GM23338 (cell line): ENCODE measurements at regions not wholly inside any gene's neighbourhood (a gene's known extent, or its start where the extent isn't known, plus 50 kb on each side); places are given as distances from the start of the nearest gene placed in this dataset.

Source experiments
- ATAC-seq: fragments of 200-7000 bp; cut with Tn5 transposase; 3 replicates; pipeline ENCODE4 v1.9.1; 2020
- DNase-seq: peaks from one replicate; pipeline ENCODE4 v3.0.0-alpha.2; 2015; ENCODE audit warnings: low spot score
- H2AFZ ChIP-seq: fragments of 200-600 bp; sonication (generic); 2 replicates; pipeline ENCODE4 v1.8.0; 2016; ENCODE audit warnings: antibody characterized with exemption, mild to moderate bottlenecking, moderate library complexity
- H3F3A ChIP-seq: fragments of 200-600 bp; sonication (generic); replicated peaks from 2 replicates; pipeline ENCODE4 v1.8.0; 2017; ENCODE audit warnings: antibody characterized with exemption, mixed run types, low read depth
- H3K27ac ChIP-seq: fragments of 200-600 bp; sonication (generic); 2 replicates; pipeline ENCODE4 v1.6.1; 2016; ENCODE audit warnings: low read depth
- H3K27me3 ChIP-seq: fragments of 200-600 bp; sonication (generic); 2 replicates; pipeline ENCODE4 v1.8.0; 2016; ENCODE audit warnings: mild to moderate bottlenecking, mixed run types, moderate library complexity; ENCODE audit not compliant: insufficient read depth
- H3K36me3 ChIP-seq: fragments of 200-600 bp; sonication (generic); 2 replicates; pipeline ENCODE4 v1.8.0; 2016; ENCODE audit warnings: mild to moderate bottlenecking; ENCODE audit not compliant: insufficient read depth
- H3K4me1 ChIP-seq: fragments of 200-600 bp; sonication (generic); 2 replicates; pipeline ENCODE4 v1.8.0; 2016; ENCODE audit warnings: mild to moderate bottlenecking, moderate library complexity; ENCODE audit not compliant: insufficient read depth
- H3K4me2 ChIP-seq: fragments of 200-600 bp; sonication (generic); 2 replicates; pipeline ENCODE4 v1.7.1; 2017; ENCODE audit warnings: mixed run types
- H3K4me3 ChIP-seq: fragments of 200-600 bp; sonication (generic); 2 replicates; pipeline ENCODE4 v1.6.1; 2016; ENCODE audit warnings: mixed run types
- H3K79me2 ChIP-seq: fragments of 200-600 bp; sonication (generic); replicated peaks from 2 replicates; pipeline ENCODE4 v1.8.0; 2017; ENCODE audit warnings: mild to moderate bottlenecking; ENCODE audit not compliant: insufficient read depth
- H3K9me2 ChIP-seq: fragments of 200-600 bp; sonication (generic); 2 replicates; pipeline ENCODE4 v1.8.0; 2017; ENCODE audit not compliant: insufficient read depth
- H4K20me1 ChIP-seq: fragments of 200-600 bp; sonication (generic); replicated peaks from 2 replicates; pipeline ENCODE4 v1.8.0; 2017; ENCODE audit warnings: mild to moderate bottlenecking; ENCODE audit not compliant: insufficient read depth
- H3K27ac Mint-ChIP-seq: 2 replicates; pipeline ENCODE4 v1.8.0; 2020; ENCODE audit warnings: inconsistent platforms, mild to moderate bottlenecking, moderate library complexity, mixed read lengths
- H3K27me3 Mint-ChIP-seq: 3 replicates; pipeline ENCODE4 v1.8.0; 2022; ENCODE audit warnings: low read depth, mild to moderate bottlenecking, moderate library complexity, mixed read lengths, inconsistent platforms; ENCODE audit not compliant: insufficient read depth, poor library complexity
- H3K36me3 Mint-ChIP-seq: 3 replicates; pipeline ENCODE4 v1.8.0; 2021; ENCODE audit warnings: low read depth, mild to moderate bottlenecking, inconsistent platforms, moderate library complexity, mixed read lengths
- H3K4me1 Mint-ChIP-seq: 3 replicates; pipeline ENCODE4 v1.8.0; 2020; ENCODE audit warnings: mild to moderate bottlenecking, inconsistent platforms, mixed read lengths
- H3K4me3 Mint-ChIP-seq: 3 replicates; pipeline ENCODE4 v1.8.0; 2021; ENCODE audit warnings: moderate library complexity, mild to moderate bottlenecking, inconsistent platforms, mixed read lengths
- H3K9me3 Mint-ChIP-seq: 3 replicates; pipeline ENCODE4 v1.8.0; 2020; ENCODE audit warnings: moderate library complexity, mild to moderate bottlenecking, inconsistent platforms, mixed read lengths
- ZNF114 ChIP-seq: fragments of 250-450 bp; sonication (Bioruptor Pico); IDR thresholded peaks from 2 replicates; pipeline ENCODE4 v1.5.0; 2020; ENCODE audit warnings: mild to moderate bottlenecking, moderate library complexity
- TF ChIP-seq, protein P1 (sequence below): IDR thresholded peaks from one replicate; pipeline ENCODE4 v1.6.1; 2018; ENCODE audit warnings: antibody characterized with exemption; ENCODE audit not compliant: unreplicated experiment

DNA sequence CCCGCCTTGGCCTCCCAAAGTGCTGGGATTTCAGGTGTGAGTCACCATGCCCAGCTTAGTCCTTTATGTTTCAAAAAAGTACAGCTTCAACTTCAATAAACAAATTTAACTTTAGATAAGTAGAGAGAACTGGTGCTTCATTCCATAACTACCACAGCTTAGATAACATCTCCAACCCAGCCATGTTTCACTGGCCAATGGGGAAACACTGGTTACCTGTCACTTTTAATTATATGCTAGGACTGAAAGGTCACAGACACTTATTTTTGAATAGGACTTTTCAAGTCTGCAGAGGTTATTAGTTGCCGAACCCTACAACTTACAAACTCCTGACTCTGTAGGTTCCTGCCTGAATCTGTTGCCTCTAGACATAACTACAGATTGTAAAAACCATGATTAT lies 56.5 kb upstream of the ST6GALNAC3 start:
- H3K4me2 ChIP-seq = no peak overlapping the region
- Mint-ChIP-seq H3K27ac (no peak overlapping the region), H3K4me1 (peaks cover 7% of the 10 kb centered on the region; the same call in 2 of the 3 replicates), H3K4me3 (no peak overlapping the region), H3K9me3 (no peaks in the 10 kb centered on the region), H3K27me3 (peaks cover 3% of the 10 kb centered on the region), H3K36me3 (no peaks in the 10 kb centered on the region)
- H3K36me3 ChIP-seq = no peaks in the 10 kb centered on the region
- H3K79me2 ChIP-seq = no peaks in the 10 kb centered on the region
- H3K27me3 ChIP-seq = no peaks in the 10 kb centered on the region
- no peak for TF ChIP-seq ZNF114
- H3K4me3 ChIP-seq = no peak overlapping the region
- 0 out of 2 replicates have a peak overlapping the region, but pooled peaks have one; percentile 38 for H2AFZ ChIP-seq
- H4K20me1 ChIP-seq = no peaks in the 10 kb centered on the region
- no peak overlapping the region for H3K27ac ChIP-seq
- H3K4me1 ChIP-seq = peaks cover 5% of the 10 kb centered on the region; the same call in 1 of the 2 replicates
- no peak for ATAC-seq
- no peak for DNase-seq
- H3F3A ChIP-seq = no peaks in the 10 kb centered on the region
- no peaks in the 10 kb centered on the region for H3K9me2 ChIP-seq

DNA sequence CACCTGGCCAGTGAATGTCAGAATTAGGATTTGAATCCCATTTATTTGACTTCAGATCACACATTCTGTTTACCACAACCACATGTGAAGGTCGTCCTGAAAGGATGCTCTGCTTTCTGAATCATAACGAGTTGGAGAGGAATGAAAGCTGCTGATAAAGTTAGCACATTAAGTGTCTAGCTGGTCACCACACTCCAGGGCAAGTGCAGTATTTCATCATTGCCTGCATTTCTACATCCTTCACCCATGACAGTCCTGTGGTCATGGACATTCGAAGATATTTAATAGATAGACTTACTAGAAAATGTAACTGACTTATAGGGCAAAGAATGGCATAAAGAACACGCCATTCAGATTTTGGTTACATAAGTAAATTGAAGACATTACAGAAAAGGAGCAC lies 52.7 kb upstream of the ST6GALNAC3 start:
- no peak for ATAC-seq
- H3K27me3 Mint-ChIP-seq = no peaks in the 10 kb centered on the region
- H3K4me3 Mint-ChIP-seq = no peak overlapping the region

DNA sequence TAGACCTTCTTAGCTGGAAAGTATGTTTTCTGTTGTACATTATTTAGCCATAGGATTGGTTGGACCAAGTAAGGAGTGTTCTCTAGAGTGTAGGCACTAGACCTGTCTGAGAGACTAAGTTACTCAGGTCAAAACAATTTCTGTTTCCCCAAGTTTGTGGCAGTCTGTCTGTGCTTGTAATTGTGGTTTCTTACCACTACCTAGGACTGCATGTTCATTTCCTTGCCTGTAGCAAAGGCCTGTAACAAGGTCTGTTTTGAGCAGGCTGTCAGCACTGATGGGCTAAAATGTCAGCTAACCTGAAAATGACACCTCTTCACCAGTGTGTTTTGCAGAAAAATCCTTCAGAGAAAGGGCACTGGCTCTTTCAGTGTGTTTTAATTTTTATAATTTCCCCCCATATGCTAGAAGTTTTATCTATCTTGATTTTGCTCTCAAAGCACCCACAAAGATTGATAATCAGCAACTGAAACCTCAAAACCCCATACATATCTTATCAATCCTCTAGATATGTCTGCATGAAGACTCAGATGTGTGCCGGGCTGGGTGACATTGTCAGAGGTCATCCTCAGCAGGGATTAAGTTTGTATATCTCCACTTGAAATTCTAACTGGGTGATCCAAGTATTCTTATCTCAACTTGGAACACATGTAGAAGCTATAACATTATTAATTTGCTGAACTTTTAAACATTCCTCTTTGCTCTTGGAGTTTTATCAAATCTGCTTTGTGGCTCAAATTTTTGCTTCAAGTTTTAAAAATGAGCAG lies 50.7 kb upstream of the ST6GALNAC3 start:
- Histone ChIP-seq H2AFZ (0 out of 2 replicates have a peak overlapping the region, but pooled peaks have one; percentile 5), H3K27me3 (no peaks in the 10 kb centered on the region), H3K4me2 (no peak overlapping the region), H3K4me3 (no peak overlapping the region), H3K27ac (no peak overlapping the region), H4K20me1 (no peaks in the 10 kb centered on the region), H3K9me2 (no peaks in the 10 kb centered on the region; the same call in 1 of the 2 replicates), H3K79me2 (no peaks in the 10 kb centered on the region), H3K36me3 (no peaks in the 10 kb centered on the region), H3K4me1 (0 out of 2 replicates have a peak, but pooled peaks cover 7% of the 10 kb centered on the region), H3F3A (no peaks in the 10 kb centered on the region)
- DNase-seq = no peak
- Mint-ChIP-seq H3K27me3 (no peaks in the 10 kb centered on the region), H3K27ac (no peak overlapping the region), H3K4me3 (no peak overlapping the region), H3K36me3 (no peaks in the 10 kb centered on the region), H3K9me3 (no peaks in the 10 kb centered on the region), H3K4me1 (no peaks in the 10 kb centered on the region; the same call in 2 of the 3 replicates)
- ATAC-seq = no peak
- TF ChIP-seq, protein P1, sequence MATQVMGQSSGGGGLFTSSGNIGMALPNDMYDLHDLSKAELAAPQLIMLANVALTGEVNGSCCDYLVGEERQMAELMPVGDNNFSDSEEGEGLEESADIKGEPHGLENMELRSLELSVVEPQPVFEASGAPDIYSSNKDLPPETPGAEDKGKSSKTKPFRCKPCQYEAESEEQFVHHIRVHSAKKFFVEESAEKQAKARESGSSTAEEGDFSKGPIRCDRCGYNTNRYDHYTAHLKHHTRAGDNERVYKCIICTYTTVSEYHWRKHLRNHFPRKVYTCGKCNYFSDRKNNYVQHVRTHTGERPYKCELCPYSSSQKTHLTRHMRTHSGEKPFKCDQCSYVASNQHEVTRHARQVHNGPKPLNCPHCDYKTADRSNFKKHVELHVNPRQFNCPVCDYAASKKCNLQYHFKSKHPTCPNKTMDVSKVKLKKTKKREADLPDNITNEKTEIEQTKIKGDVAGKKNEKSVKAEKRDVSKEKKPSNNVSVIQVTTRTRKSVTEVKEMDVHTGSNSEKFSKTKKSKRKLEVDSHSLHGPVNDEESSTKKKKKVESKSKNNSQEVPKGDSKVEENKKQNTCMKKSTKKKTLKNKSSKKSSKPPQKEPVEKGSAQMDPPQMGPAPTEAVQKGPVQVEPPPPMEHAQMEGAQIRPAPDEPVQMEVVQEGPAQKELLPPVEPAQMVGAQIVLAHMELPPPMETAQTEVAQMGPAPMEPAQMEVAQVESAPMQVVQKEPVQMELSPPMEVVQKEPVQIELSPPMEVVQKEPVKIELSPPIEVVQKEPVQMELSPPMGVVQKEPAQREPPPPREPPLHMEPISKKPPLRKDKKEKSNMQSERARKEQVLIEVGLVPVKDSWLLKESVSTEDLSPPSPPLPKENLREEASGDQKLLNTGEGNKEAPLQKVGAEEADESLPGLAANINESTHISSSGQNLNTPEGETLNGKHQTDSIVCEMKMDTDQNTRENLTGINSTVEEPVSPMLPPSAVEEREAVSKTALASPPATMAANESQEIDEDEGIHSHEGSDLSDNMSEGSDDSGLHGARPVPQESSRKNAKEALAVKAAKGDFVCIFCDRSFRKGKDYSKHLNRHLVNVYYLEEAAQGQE = no peak

More for the DNA sequence above, 52.7 kb upstream of the ST6GALNAC3 start:
- no peak for DNase-seq
- peaks cover 5% of the 10 kb centered on the region; the same call in 1 of the 2 replicates for H3K4me1 ChIP-seq
- H3K9me3 Mint-ChIP-seq = no peaks in the 10 kb centered on the region
- no peaks in the 10 kb centered on the region for H3K36me3 Mint-ChIP-seq
- TF ChIP-seq, protein P1 = no peak
- no peaks in the 10 kb centered on the region for H3F3A ChIP-seq
- H3K4me1 Mint-ChIP-seq = peaks cover 7% of the 10 kb centered on the region; the same call in 2 of the 3 replicates
- H3K27ac Mint-ChIP-seq = no peak overlapping the region
- no peak overlapping the region for H3K4me3 ChIP-seq
- no peak overlapping the region for H3K4me2 ChIP-seq
- H4K20me1 ChIP-seq = no peaks in the 10 kb centered on the region
- H2AFZ ChIP-seq = no peak overlapping the region
- H3K79me2 ChIP-seq = no peaks in the 10 kb centered on the region
- H3K9me2 ChIP-seq = no peaks in the 10 kb centered on the region
- H3K27me3 ChIP-seq = no peaks in the 10 kb centered on the region
- H3K27ac ChIP-seq = no peak overlapping the region
- H3K36me3 ChIP-seq = no peaks in the 10 kb centered on the region
